GM12873 (cell line): ENCODE measurements at regions not wholly inside any gene's neighbourhood (a gene's known extent, or its start where the extent isn't known, plus 50 kb on each side); places are given as distances from the start of the nearest gene placed in this dataset.

Experiments
- TF ChIP-seq, protein P1 (sequence below): IDR thresholded peaks from 2 replicates; pipeline ENCODE4 v1.5.1; 2012; ENCODE audit warnings: low read depth, mild to moderate bottlenecking, moderate library complexity, low read length, control low read depth; ENCODE audit not compliant: insufficient read depth; ENCODE audit errors: missing control alignments

DNA sequence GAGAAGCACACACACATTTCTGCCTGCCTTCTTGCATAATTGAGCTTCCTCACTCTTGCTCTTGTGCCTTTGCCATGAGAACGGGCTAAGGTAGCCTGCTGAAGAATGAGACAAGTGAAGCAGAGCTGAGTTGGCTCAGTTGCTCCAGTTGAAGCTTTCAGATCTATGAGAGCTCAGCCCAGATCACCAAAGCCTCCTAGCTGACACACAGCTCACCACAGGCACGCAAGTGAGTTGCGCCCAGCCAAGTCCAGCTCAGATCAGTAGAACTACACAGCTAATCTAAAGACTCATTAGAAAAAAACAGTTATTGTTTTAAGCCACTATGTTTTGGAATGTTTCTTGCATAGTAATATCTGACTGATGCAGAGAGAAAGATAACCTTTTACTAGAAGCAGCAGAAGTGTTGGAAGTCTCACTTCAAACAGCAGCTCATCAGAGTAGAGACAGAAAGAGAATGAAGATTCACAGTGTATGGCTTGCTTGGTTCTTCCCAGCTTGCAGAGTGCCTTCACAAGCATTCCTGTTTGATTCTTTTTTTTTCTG lies 362.4 kb downstream of the MID1IP1 start:
- TF ChIP-seq, protein P1, sequence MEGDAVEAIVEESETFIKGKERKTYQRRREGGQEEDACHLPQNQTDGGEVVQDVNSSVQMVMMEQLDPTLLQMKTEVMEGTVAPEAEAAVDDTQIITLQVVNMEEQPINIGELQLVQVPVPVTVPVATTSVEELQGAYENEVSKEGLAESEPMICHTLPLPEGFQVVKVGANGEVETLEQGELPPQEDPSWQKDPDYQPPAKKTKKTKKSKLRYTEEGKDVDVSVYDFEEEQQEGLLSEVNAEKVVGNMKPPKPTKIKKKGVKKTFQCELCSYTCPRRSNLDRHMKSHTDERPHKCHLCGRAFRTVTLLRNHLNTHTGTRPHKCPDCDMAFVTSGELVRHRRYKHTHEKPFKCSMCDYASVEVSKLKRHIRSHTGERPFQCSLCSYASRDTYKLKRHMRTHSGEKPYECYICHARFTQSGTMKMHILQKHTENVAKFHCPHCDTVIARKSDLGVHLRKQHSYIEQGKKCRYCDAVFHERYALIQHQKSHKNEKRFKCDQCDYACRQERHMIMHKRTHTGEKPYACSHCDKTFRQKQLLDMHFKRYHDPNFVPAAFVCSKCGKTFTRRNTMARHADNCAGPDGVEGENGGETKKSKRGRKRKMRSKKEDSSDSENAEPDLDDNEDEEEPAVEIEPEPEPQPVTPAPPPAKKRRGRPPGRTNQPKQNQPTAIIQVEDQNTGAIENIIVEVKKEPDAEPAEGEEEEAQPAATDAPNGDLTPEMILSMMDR: no peak

DNA sequence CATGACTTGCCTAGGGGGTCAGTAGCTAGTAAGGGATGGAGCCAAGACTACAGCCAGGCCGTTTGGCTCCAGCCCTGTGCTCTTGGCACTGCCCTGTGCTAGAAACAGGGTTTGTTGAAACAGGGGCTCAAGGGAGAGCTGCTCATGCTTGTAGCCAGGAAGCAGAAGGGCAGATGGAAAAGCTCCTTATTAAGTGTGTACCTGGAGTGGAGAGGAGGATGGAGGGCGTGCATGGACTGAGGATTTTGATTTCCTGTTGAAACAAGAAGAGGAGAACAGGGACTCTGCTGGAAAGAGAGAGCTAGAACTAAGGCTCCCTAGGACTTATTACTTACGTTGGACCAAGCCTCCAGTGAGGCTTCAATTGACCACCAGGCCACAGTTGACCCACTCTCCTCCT lies 363.0 kb downstream of the MID1IP1 start:
- TF ChIP-seq, protein P1: no peak

DNA sequence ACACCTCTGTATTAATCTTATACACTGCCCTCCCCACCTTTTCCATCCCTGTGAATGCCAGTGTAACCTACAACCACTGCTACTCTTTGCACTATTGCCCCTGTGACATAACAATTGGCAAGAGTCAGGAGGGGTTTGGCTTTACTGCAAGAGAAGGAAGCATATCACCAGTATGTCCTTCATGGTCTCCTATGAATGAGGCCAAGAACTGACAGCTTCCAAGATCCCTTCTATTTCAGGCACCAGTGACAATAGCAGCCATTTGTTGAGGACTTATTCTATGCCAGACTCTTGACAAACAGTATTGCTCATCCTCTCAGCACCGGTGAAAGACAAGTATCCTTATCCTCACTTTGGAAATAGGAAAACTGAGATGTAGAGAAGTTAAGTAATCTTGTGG lies 363.9 kb downstream of the MID1IP1 start:
- TF ChIP-seq, protein P1: no peak

DNA sequence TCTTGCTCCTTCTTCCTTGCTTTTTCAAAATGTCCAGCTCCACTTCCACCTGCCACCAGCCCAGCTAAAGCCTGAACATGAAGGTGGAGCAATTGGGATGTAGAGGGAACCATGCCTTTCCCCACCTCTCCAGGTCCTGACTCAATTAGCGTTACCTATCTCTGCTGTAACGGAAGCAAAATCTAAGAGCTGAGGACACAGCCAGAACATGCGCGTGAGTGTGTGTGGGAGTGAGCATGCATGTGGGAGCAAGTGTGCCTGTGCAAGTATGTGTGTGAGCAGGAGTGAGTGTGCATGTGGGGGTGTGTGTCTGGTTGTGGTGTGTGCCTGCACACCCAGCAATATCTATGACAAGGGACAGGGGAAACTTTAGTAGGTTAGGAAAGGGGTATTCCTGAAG lies 364.5 kb downstream of the MID1IP1 start:
- TF ChIP-seq, protein P1: no peak

DNA sequence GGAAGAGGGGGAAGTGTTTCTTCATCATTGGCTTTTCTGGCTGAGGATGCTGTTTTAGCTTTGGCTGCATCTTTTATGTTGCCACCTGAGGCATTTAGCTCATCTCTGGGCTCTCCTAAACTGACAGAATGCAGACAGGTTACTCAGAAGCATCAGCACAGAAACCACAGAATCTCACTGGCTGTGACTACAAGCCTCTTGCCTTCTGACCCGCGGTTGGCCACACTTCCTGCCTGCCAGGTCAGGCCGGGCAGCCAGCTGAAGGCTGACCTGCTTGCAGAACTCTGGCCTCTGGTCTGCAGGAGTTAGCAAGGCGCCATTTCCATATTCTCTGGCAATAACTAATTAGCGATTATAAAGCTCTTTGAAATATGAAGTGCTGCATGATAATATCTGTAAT lies 366.5 kb downstream of the MID1IP1 start:
- TF ChIP-seq, protein P1: no peak

DNA sequence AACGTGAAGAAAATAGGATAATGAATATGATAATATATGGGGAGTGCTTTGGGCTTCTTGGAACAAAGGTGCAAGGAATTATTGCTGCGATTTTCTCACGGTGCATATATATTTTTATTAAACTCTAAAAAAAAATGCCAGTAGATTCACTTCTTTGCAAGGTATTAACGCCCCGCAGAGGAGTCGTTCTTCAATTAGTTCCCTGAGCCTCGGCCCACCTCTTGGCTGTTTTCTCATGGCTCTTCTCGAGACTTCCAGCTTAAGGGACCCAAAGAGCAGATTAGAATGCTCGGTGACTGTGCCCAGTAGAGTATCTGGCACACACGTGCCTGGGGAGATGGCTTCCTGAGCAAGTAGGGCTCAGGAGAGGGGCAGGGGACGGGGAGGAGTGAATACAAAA lies 367.4 kb downstream of the MID1IP1 start:
- TF ChIP-seq, protein P1: no peak

DNA sequence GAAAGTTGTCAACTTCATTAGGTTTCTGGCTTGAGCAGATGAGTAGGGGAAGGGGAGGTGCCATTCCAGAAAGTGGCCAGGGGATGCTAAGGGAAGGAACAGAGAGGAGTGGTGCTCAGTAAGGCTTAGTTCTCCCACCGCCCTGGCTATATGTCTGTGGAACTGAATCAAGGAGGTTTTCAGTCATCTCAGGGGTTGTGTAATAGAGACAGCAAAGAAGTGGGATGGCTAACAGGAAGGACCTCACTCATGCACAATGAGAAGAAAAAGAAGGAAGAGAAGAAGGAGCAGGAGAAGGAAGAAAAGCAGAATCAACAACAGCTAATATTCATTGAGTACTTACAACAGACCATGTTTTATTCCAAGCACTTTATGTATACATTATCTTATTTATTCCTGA lies 368.7 kb downstream of the MID1IP1 start:
- TF ChIP-seq, protein P1: no peak
